ENCODE measurements at regions not wholly inside any gene's neighbourhood (a gene's known extent, or its start where the extent isn't known, plus 50 kb on each side); places are given as distances from the start of the nearest gene placed in this dataset.

DNA sequence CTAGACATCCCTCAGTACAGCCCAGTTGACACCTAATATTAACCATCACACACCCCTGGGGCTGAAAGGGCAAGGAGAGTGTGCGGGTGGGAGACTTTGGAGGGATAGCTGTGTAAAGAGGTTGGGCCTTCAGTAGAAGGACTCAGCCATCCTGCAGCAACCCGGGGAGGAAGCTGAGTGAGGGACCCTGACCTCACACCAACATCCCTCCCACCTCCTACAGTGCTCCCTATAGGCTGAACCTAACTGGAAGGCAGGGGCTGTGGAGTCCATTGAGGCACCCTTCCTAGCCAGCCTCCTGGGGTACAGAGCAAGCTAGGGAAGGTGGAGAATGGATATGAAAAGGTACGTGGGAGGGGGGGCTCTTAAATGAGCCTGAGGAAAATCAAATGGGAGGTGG lies 276.3 kb downstream of the PTTG2 start:
- DNase-seq (ENCODE audit: low spot score) = no peak
- TF ChIP-seq CTCF (IDR thresholded peaks at IDR 0.05; ENCODE audit: extremely low read depth, missing control alignments) = no peak

- no peak for DNase-seq (ENCODE audit: low spot score)
- no peak for TF ChIP-seq CTCF (IDR thresholded peaks at IDR 0.05; ENCODE audit: extremely low read depth, missing control alignments)
These were observed 276.9 kb downstream of the PTTG2 start for GRCh38 chr4:38237139-38237538.

DNA sequence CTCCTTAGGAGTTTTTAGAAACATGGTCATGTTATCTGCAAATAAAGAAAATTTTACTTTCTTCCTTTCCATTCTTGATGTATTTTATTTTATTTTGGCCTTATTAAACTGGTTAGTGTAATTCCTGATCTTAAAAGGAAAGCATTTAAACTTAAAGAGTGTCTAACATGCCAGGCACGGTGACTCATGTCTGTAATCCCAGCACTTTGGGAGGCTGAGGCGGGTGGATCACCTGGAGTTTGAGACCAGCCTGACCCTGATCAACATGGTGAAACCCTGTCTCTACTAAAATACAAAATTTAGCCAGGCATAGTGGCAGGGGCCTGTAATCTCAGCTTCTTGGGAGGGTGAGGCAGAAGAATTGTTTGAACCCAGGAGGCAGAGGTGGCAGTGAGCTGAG lies 281.3 kb downstream of the PTTG2 start:
- no peak for TF ChIP-seq CTCF (IDR thresholded peaks at IDR 0.05; ENCODE audit: extremely low read depth, missing control alignments)
- no peak for DNase-seq (ENCODE audit: low spot score)

DNA sequence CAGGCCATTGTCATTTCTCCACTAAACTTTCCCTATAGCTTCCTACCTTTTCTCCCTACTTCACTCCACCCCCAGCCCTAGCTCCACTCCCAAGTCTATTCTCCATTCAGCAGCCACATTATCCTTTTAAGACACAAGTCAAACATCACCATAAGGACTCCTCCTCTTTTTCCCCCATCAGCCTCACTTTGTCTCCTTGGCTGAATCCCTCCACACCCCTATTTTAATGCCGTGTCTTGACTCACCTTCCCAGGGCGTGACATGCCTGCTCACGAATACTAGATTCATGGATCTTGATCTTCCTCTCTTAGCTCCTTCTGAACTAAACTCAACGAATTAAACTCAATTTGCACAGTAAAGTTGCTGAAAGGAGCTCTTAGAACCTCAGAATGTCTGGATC lies 281.9 kb downstream of the PTTG2 start:
- no peak for DNase-seq (ENCODE audit: low spot score)
- TF ChIP-seq CTCF (IDR thresholded peaks at IDR 0.05; ENCODE audit: extremely low read depth, missing control alignments) = no peak

GRCh38 chr4:38242822-38243387 lies 282.7 kb downstream of the PTTG2 start:
- DNase-seq (ENCODE audit: low spot score) = no peak
- no peak for TF ChIP-seq CTCF (IDR thresholded peaks at IDR 0.05; ENCODE audit: extremely low read depth, missing control alignments)

DNA sequence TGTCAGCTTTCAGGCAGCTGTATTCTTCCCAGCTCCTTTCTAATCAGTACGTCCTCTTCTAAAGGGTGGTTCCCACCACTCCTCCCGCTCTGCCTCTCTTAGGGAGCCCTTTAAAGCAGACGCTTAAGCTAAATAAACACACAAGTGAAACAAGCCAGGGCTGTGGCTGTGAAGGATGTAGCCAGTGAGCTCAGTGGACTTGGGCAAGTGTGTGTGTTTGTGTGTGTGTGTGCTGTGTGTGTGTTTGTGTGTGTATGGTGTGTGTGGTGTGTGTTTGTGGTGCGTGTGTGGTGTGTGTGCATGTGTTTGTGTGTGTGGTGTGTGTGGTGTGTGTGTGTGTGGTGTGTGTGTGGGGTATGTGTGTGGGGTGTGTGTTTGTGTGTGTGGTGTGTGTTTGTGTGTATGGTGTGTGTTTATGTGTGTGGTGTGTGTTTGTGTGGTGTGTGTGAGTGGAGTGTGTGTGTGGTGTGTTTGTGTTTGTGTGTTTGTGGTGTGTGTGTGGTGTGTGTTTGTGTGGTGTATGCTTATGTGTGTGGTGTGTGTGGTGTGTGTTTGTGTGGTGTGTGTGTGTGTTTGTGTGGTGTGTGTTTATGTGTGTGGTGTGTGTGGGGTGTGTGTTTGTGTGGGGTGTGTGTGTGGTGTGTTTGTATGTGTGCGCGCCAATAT lies 283.3 kb downstream of the PTTG2 start:
- no peak for DNase-seq (ENCODE audit: low spot score)
- no peak for TF ChIP-seq CTCF (IDR thresholded peaks at IDR 0.05; ENCODE audit: extremely low read depth, missing control alignments)

GRCh38 chr4:38254825-38255224 lies 294.6 kb downstream of the PTTG2 start:
- no peak for DNase-seq (ENCODE audit: low spot score)
- no peak for TF ChIP-seq CTCF (IDR thresholded peaks at IDR 0.05; ENCODE audit: extremely low read depth, missing control alignments)

Measured in GM20000 (cell line).